Activated CD4-positive, alpha-beta T cell treated with anti-CD3 and anti-CD28 coated beads, Interleukin-2, amount 10 ng/mL, durations not matched to agents 24 days and 14 days (primary cell): ENCODE measurements at regions not wholly inside any gene's neighbourhood (a gene's known extent, or its start where the extent isn't known, plus 50 kb on each side); places are given as distances from the start of the nearest gene placed in this dataset.
"Not testable (repeated sequence)": the region's sequence is repeated elsewhere in the genome, so short reads cannot be mapped to it uniquely, and the experiment has no call there.

Experiments used
- DNase-seq: peaks from one replicate; pipeline ENCODE4 v3.0.0; 2022
- H3K27ac Mint-ChIP-seq: one replicate; pipeline ENCODE4 v1.8.0; 2022; ENCODE audit warnings: mild to moderate bottlenecking, mixed read lengths
- H3K27me3 Mint-ChIP-seq: one replicate; pipeline ENCODE4 v1.8.0; 2022; ENCODE audit warnings: mixed read lengths
- H3K36me3 Mint-ChIP-seq: one replicate; pipeline ENCODE4 v1.8.0; 2022; ENCODE audit warnings: low read depth, mild to moderate bottlenecking, mixed read lengths
- H3K4me1 Mint-ChIP-seq: one replicate; pipeline ENCODE4 v1.8.0; 2021; ENCODE audit warnings: mixed read lengths
- H3K4me3 Mint-ChIP-seq: one replicate; pipeline ENCODE4 v1.8.0; 2022; ENCODE audit warnings: mild to moderate bottlenecking, moderate library complexity, mixed read lengths
- H3K9me3 Mint-ChIP-seq: one replicate; pipeline ENCODE4 v1.8.0; 2021; ENCODE audit warnings: mixed read lengths
- intact Hi-C: fragments of 100-400 bp; cut with micrococcal nuclease; formaldehyde crosslinking; loops from one replicate; pipeline ENCODE4 v1.15.1; 2023

GRCh38 chr1:212514782-212515181 is 82.1 kb downstream of the NENF start:
- H3K4me1 Mint-ChIP-seq: no peaks in the 10 kb centered on the region
- H3K4me3 Mint-ChIP-seq: no peak overlapping the region
- no peak for DNase-seq
- no peak overlapping the region for H3K27ac Mint-ChIP-seq
- intact Hi-C loops: no loop called here
- no peaks in the 10 kb centered on the region for H3K9me3 Mint-ChIP-seq
- H3K27me3 Mint-ChIP-seq: peaks cover 66% of the 10 kb centered on the region
- no peaks in the 10 kb centered on the region for H3K36me3 Mint-ChIP-seq

- Mint-ChIP-seq H3K4me3 (no peak overlapping the region), H3K27me3 (peaks cover 66% of the 10 kb centered on the region)
These were observed 82.6 kb downstream of the NENF start for GRCh38 chr1:212515329-212515760.

GRCh38 chr1:212516012-212516411 is 83.3 kb downstream of the NENF start:
- H3K27me3 Mint-ChIP-seq: peaks cover 63% of the 10 kb centered on the region
- H3K27ac Mint-ChIP-seq, H3K4me3 Mint-ChIP-seq, H3K9me3 Mint-ChIP-seq, H3K36me3 Mint-ChIP-seq, DNase-seq, H3K4me1 Mint-ChIP-seq, intact Hi-C loops: not testable (repeated sequence)

More at GRCh38 chr1:212515329-212515760, 82.6 kb downstream of the NENF start:
- intact Hi-C loops: no loop called here
- no peak for DNase-seq
- Mint-ChIP-seq H3K36me3 (no peaks in the 10 kb centered on the region), H3K4me1 (no peaks in the 10 kb centered on the region), H3K27ac (no peak overlapping the region), H3K9me3 (no peaks in the 10 kb centered on the region)

- Mint-ChIP-seq H3K9me3 (no peaks in the 10 kb centered on the region), H3K4me1 (no peaks in the 10 kb centered on the region), H3K27ac (no peak overlapping the region), H3K4me3 (no peak overlapping the region), H3K27me3 (peaks cover 57% of the 10 kb centered on the region), H3K36me3 (no peaks in the 10 kb centered on the region)
- intact Hi-C loops: no loop called here
- no peak for DNase-seq
These were observed 85.7 kb downstream of the NENF start for GRCh38 chr1:212518188-212519054.

GRCh38 chr1:212519131-212519530 is 86.4 kb downstream of the NENF start:
- DNase-seq: no peak
- Mint-ChIP-seq H3K27me3 (peaks cover 55% of the 10 kb centered on the region), H3K9me3 (no peaks in the 10 kb centered on the region), H3K27ac (no peak overlapping the region), H3K4me1 (no peaks in the 10 kb centered on the region), H3K36me3 (no peaks in the 10 kb centered on the region), H3K4me3 (no peak overlapping the region)
- intact Hi-C loops: no loop called here

DNA sequence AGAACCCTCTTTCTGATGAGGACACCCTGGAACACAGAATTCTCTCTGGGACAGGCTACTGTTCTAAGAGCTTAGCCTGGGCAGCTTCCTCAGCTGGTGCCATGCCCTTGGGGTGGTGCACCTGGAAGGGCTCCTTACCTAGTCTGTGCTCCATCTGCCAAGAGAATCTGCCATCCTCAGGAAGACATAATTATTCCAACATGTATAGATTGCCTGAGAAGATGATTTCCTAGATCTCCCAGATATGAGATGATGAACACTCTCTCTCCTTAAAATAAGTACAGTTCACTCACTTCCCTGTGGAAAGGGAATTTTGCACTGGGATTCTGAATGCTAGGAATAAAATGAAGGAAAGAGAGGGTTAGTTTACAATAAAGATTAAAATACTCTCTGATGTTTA is 87.6 kb downstream of the NENF start:
- H3K9me3 Mint-ChIP-seq: no peaks in the 10 kb centered on the region
- H3K4me1 Mint-ChIP-seq: no peaks in the 10 kb centered on the region
- H3K27me3 Mint-ChIP-seq: peaks cover 50% of the 10 kb centered on the region
- intact Hi-C loops: no loop called here
- H3K36me3 Mint-ChIP-seq: no peaks in the 10 kb centered on the region
- no peak overlapping the region for H3K27ac Mint-ChIP-seq
- no peak for DNase-seq
- no peak overlapping the region for H3K4me3 Mint-ChIP-seq

GRCh38 chr1:212520746-212521145 is 87.8 kb upstream of the ATF3 start:
- H3K27ac Mint-ChIP-seq: no peak overlapping the region
- intact Hi-C loops: no loop called here
- H3K9me3 Mint-ChIP-seq: no peaks in the 10 kb centered on the region
- DNase-seq: no peak
- H3K36me3 Mint-ChIP-seq: no peaks in the 10 kb centered on the region
- peaks cover 45% of the 10 kb centered on the region for H3K27me3 Mint-ChIP-seq
- H3K4me3 Mint-ChIP-seq: no peak overlapping the region
- no peaks in the 10 kb centered on the region for H3K4me1 Mint-ChIP-seq

- no peaks in the 10 kb centered on the region for H3K36me3 Mint-ChIP-seq
- H3K9me3 Mint-ChIP-seq: no peaks in the 10 kb centered on the region
- H3K27ac Mint-ChIP-seq: no peak overlapping the region
- H3K4me1 Mint-ChIP-seq: no peaks in the 10 kb centered on the region
- no peak for DNase-seq
- peaks cover 34% of the 10 kb centered on the region for H3K27me3 Mint-ChIP-seq
- no peak overlapping the region for H3K4me3 Mint-ChIP-seq
- intact Hi-C loops: no loop called here
These were observed 83.0 kb upstream of the ATF3 start for GRCh38 chr1:212525479-212526110.

- no peak overlapping the region for H3K4me3 Mint-ChIP-seq
- no peaks in the 10 kb centered on the region for H3K9me3 Mint-ChIP-seq
- no peak for DNase-seq
- peaks cover 36% of the 10 kb centered on the region for H3K27me3 Mint-ChIP-seq
- H3K27ac Mint-ChIP-seq: no peak overlapping the region
- intact Hi-C loops: no loop called here
- no peaks in the 10 kb centered on the region for H3K36me3 Mint-ChIP-seq
- no peaks in the 10 kb centered on the region for H3K4me1 Mint-ChIP-seq
These were observed 82.5 kb upstream of the ATF3 start for GRCh38 chr1:212526111-212526491.

- Mint-ChIP-seq H3K36me3 (no peaks in the 10 kb centered on the region), H3K27me3 (peaks cover 37% of the 10 kb centered on the region), H3K9me3 (no peaks in the 10 kb centered on the region), H3K4me1 (peaks cover 2% of the 10 kb centered on the region), H3K4me3 (no peak overlapping the region), H3K27ac (no peak overlapping the region)
- intact Hi-C loops: no loop called here
- DNase-seq: no peak
These were observed 80.1 kb upstream of the ATF3 start for GRCh38 chr1:212528501-212528900.

- no peak for DNase-seq
- peaks cover 38% of the 10 kb centered on the region for H3K27me3 Mint-ChIP-seq
- H3K27ac Mint-ChIP-seq: no peak overlapping the region
- no peak overlapping the region for H3K4me3 Mint-ChIP-seq
- H3K4me1 Mint-ChIP-seq: peaks cover 2% of the 10 kb centered on the region
- no peaks in the 10 kb centered on the region for H3K9me3 Mint-ChIP-seq
- intact Hi-C loops: no loop called here
- H3K36me3 Mint-ChIP-seq: no peaks in the 10 kb centered on the region
These were observed 79.3 kb upstream of the ATF3 start for GRCh38 chr1:212529211-212529741.

GRCh38 chr1:212531267-212531666 is 77.3 kb upstream of the ATF3 start:
- Mint-ChIP-seq H3K9me3 (no peaks in the 10 kb centered on the region), H3K27ac (no peak overlapping the region)
- intact Hi-C loops: no loop called here

DNA sequence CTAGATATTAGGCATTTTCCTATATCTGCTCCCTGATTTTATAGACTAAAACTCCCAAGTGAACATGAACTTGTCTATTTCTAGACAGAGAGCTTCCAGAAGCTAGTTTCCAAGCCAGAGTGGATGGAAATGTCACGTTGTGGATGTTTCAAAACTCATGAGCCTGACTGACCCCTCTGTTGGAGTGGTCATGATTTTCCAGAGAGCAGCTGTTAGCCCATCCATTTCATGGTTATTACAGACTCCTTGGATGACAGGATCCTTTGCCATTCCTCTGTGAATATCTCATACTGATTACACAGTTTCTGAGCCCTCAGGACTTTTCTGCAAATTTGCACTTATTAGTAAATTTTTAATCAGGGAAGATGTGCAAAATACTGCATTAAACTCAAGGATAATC is 76.8 kb upstream of the ATF3 start:
- Mint-ChIP-seq H3K36me3 (no peaks in the 10 kb centered on the region), H3K4me1 (peaks cover 2% of the 10 kb centered on the region), H3K9me3 (no peaks in the 10 kb centered on the region), H3K27me3 (peaks cover 41% of the 10 kb centered on the region), H3K4me3 (no peak overlapping the region), H3K27ac (no peak overlapping the region)
- intact Hi-C loops: no loop called here
- no peak for DNase-seq

More at GRCh38 chr1:212531267-212531666, 77.3 kb upstream of the ATF3 start:
- DNase-seq: no peak
- Mint-ChIP-seq H3K4me1 (peaks cover 2% of the 10 kb centered on the region), H3K27me3 (peaks cover 41% of the 10 kb centered on the region), H3K36me3 (no peaks in the 10 kb centered on the region), H3K4me3 (no peak overlapping the region)

DNA sequence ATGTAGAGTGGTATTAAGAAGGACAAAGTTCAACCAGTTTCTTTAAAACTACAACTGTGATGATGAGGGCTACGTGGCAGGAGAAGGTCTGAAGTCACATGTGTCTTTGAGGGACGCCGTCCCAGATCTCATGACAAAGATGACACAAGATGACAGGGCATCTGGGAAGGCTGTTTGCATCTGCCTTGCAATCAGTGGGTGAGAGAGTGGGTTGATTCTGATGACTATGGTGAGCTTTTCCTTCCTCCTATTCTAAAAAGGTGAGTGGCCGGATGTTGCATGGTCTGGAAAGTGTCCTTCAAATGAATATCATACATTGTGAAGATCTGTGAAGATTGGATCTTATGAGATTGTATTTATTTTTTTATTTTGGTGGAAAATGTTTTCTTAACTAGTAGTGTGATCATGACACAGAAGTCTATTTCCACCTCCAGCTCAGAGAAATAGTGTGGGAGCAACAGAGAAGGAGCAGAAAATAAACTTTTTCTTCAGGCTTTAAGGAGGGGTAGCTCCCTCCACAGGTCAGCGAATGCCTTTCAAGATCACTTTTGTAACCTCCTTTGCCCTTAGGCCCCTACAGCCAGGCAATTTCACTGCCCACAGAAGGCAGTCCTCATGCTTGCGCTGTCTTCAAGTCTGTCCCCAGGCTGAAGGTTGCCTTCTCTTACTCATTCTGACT is 76.0 kb upstream of the ATF3 start:
- Mint-ChIP-seq H3K27ac (no peak overlapping the region), H3K27me3 (peaks cover 41% of the 10 kb centered on the region), H3K9me3 (no peaks in the 10 kb centered on the region), H3K4me3 (no peak overlapping the region), H3K4me1 (peaks cover 2% of the 10 kb centered on the region), H3K36me3 (no peaks in the 10 kb centered on the region)
- DNase-seq: no peak
- intact Hi-C loops: no loop called here
